Stimulated activated effector memory CD8-positive, alpha-beta T cell treated with anti-CD3 and anti-CD28 coated beads, Interleukin-12 subunit alpha, Interleukin-12 subunit beta, amount 100 ng/mL, for 72 hours (primary cell): ENCODE measurements at regions not wholly inside any gene's neighbourhood (a gene's known extent, or its start where the extent isn't known, plus 50 kb on each side); places are given as distances from the start of the nearest gene placed in this dataset.
A peak's percentile ranks its signal among the peaks of the same experiment; 100 is the strongest.
"Not testable (repeated sequence)": the region's sequence is repeated elsewhere in the genome, so short reads cannot be mapped to it uniquely, and the experiment has no call there.

Experiments used
- ATAC-seq: fragments of 150-1000 bp; cut with Tn5 transposase; 2 replicates; pipeline ENCODE4 v1.10.0; 2021
- DNase-seq, 2 donors: peaks; one replicate each; pipeline ENCODE4 v3.0.0; 2021 to 2022; ENCODE audit warnings: low spot score in 2 of 2
- H3K27ac Mint-ChIP-seq: one replicate; pipeline ENCODE4 v1.8.0; 2022; ENCODE audit warnings: mild to moderate bottlenecking, mixed read lengths
- H3K36me3 Mint-ChIP-seq: one replicate; pipeline ENCODE4 v1.8.0; 2022; ENCODE audit warnings: mild to moderate bottlenecking, mixed read lengths
- H3K4me1 Mint-ChIP-seq: one replicate; pipeline ENCODE4 v1.8.0; 2022; ENCODE audit warnings: mixed read lengths
- H3K4me3 Mint-ChIP-seq: one replicate; pipeline ENCODE4 v1.8.0; 2022; ENCODE audit warnings: mild to moderate bottlenecking, mixed read lengths
- H3K9me3 Mint-ChIP-seq: one replicate; pipeline ENCODE4 v1.8.0; 2022; ENCODE audit warnings: mixed read lengths

GRCh38 chr12:68476794-68477193 lies 133.9 kb upstream of the RAP1B start:
- Mint-ChIP-seq H3K9me3 (no peaks in the 10 kb centered on the region), H3K4me1 (peaks cover 29% of the 10 kb centered on the region), H3K4me3 (no peak overlapping the region), H3K36me3 (peaks cover 12% of the 10 kb centered on the region), H3K27ac (no peak overlapping the region)
- no peak for ATAC-seq
- DNase-seq = no peak

GRCh38 chr12:68477261-68477772 lies 133.4 kb upstream of the RAP1B start:
- no peak for ATAC-seq
- no peak for DNase-seq
- H3K4me3 Mint-ChIP-seq = no peak overlapping the region
- peaks cover 34% of the 10 kb centered on the region for H3K4me1 Mint-ChIP-seq
- peaks cover 12% of the 10 kb centered on the region for H3K36me3 Mint-ChIP-seq
- no peaks in the 10 kb centered on the region for H3K9me3 Mint-ChIP-seq
- H3K27ac Mint-ChIP-seq = no peak overlapping the region

DNA sequence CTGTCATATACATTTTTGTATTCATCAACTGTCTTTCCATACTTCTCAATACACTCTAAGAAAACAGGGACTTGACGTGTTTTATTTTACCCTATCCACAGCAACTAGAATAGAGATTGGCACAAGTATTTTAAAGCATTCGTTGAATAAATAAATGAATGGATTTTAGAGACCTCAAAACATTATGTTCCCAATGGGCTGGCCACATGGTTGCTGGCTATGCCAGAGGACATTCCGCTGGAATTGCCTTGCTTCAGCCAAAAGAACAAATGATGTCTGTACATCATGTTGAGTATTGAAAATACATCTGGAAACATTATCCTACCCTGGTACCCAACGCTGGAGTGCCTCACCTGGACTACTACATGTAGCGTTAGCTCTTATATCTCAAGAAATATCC lies 132.8 kb upstream of the RAP1B start:
- ATAC-seq = no peak
- Mint-ChIP-seq H3K36me3 (peaks cover 12% of the 10 kb centered on the region), H3K9me3 (no peaks in the 10 kb centered on the region), H3K4me1 (peaks cover 40% of the 10 kb centered on the region), H3K27ac (no peak overlapping the region), H3K4me3 (no peak overlapping the region)
- DNase-seq = no peak

DNA sequence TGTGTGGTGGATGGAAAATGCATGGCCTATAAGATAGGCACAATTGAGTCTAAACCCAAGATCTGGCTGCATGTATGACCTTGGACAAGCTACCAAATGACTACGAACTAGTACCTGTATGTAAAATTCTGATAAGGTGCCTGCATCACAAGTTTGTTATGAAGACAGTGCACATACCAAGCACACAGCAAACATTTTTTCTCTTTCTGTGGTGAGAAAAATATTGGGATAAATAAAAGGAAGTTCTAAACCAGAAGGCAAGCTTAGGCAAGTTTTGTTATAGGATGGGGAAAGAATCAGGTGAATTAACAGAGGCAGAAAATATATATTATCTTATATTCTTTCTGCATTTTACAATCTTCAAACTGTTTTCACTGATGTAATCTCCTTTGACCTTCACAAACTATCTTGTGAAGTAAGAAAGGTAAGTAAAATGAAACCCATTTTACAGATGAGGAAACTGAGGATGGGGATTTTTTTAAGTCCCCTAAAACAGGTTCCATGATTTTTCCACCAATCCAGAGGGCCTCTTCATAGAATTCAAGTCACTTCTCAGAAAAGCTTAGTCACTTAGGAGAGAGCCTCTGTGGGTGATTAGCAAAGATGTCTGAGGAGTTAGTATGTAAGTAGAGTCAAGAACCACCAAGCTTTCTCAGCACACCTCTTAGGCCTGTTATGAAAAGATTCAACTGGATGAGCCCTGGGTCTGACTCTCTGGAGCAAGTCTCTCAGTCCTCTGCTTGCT lies 132.0 kb upstream of the RAP1B start:
- no peak for ATAC-seq
- Mint-ChIP-seq H3K36me3 (peaks cover 12% of the 10 kb centered on the region), H3K9me3 (no peaks in the 10 kb centered on the region), H3K27ac (no peak overlapping the region), H3K4me1 (peaks cover 48% of the 10 kb centered on the region), H3K4me3 (no peak overlapping the region)
- DNase-seq = no peak

- Mint-ChIP-seq H3K27ac (no peak overlapping the region), H3K4me1 (peaks cover 55% of the 10 kb centered on the region), H3K36me3 (peaks cover 12% of the 10 kb centered on the region), H3K4me3 (no peak overlapping the region), H3K9me3 (no peaks in the 10 kb centered on the region)
- ATAC-seq (no peak), DNase-seq (no peak)
These were observed 131.3 kb upstream of the RAP1B start for GRCh38 chr12:68479261-68479895.

- peak overlapping the region; percentile 96 for H3K27ac Mint-ChIP-seq
- no peak for DNase-seq
- H3K9me3 Mint-ChIP-seq = no peaks in the 10 kb centered on the region
- no peak for ATAC-seq
- peaks cover 12% of the 10 kb centered on the region for H3K36me3 Mint-ChIP-seq
- no peak overlapping the region for H3K4me3 Mint-ChIP-seq
- peaks cover 57% of the 10 kb centered on the region for H3K4me1 Mint-ChIP-seq
These were observed 130.8 kb upstream of the RAP1B start for GRCh38 chr12:68479896-68480291.

DNA sequence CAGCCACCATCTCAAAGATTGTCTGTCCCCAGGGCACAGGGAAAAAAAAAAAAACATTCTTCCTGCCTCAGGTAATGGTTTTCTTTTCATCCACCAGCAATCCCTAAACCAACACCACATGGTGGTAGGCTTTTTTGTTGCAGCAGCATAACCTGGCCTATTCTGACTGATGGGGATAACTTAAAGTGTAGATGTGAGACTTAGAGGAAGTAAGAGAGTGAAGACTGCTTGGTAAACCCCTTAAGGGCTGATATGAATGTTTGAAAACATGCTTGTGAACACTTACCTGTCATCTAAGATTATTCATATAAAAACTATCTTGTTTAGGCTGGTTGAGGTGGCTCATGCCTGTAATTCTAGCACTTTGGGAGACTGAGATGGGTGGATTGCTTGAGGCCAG lies 130.2 kb upstream of the RAP1B start:
- Mint-ChIP-seq H3K4me3 (peak overlapping the region; percentile 49), H3K4me1 (peaks cover 57% of the 10 kb centered on the region), H3K9me3 (no peaks in the 10 kb centered on the region), H3K36me3 (peaks cover 12% of the 10 kb centered on the region), H3K27ac (peak overlapping the region; percentile 96)
- ATAC-seq = peak; percentile 78
- DNase-seq = peak in 1 of 2 donors; percentile 74

- DNase-seq = peak in 1 of 2 donors; percentile 73
- H3K4me1 Mint-ChIP-seq = peaks cover 57% of the 10 kb centered on the region
- peak overlapping the region; percentile 49 for H3K4me3 Mint-ChIP-seq
- no peaks in the 10 kb centered on the region for H3K9me3 Mint-ChIP-seq
- peak; percentile 74 for ATAC-seq
- peaks cover 12% of the 10 kb centered on the region for H3K36me3 Mint-ChIP-seq
- peak overlapping the region; percentile 96 for H3K27ac Mint-ChIP-seq
These were observed 129.3 kb upstream of the RAP1B start for GRCh38 chr12:68481181-68481941.

- no peaks in the 10 kb centered on the region for H3K9me3 Mint-ChIP-seq
- H3K36me3 Mint-ChIP-seq = peaks cover 12% of the 10 kb centered on the region
- H3K4me3 Mint-ChIP-seq = peak overlapping the region; percentile 49
- peak overlapping the region; percentile 96 for H3K27ac Mint-ChIP-seq
- DNase-seq (peak in 1 of 2 donors; percentile 58), ATAC-seq (no peak)
- peaks cover 57% of the 10 kb centered on the region for H3K4me1 Mint-ChIP-seq
These were observed 128.7 kb upstream of the RAP1B start for GRCh38 chr12:68482014-68482413.

- Mint-ChIP-seq H3K27ac (peak overlapping the region; percentile 96), H3K4me3 (peak overlapping the region; percentile 49), H3K4me1 (peaks cover 50% of the 10 kb centered on the region), H3K9me3 (no peaks in the 10 kb centered on the region), H3K36me3 (peaks cover 12% of the 10 kb centered on the region)
- ATAC-seq (peak; percentile 72), DNase-seq (peak in 1 of 2 donors; percentile 71)
These were observed 128.0 kb upstream of the RAP1B start for GRCh38 chr12:68482660-68483059.

DNA sequence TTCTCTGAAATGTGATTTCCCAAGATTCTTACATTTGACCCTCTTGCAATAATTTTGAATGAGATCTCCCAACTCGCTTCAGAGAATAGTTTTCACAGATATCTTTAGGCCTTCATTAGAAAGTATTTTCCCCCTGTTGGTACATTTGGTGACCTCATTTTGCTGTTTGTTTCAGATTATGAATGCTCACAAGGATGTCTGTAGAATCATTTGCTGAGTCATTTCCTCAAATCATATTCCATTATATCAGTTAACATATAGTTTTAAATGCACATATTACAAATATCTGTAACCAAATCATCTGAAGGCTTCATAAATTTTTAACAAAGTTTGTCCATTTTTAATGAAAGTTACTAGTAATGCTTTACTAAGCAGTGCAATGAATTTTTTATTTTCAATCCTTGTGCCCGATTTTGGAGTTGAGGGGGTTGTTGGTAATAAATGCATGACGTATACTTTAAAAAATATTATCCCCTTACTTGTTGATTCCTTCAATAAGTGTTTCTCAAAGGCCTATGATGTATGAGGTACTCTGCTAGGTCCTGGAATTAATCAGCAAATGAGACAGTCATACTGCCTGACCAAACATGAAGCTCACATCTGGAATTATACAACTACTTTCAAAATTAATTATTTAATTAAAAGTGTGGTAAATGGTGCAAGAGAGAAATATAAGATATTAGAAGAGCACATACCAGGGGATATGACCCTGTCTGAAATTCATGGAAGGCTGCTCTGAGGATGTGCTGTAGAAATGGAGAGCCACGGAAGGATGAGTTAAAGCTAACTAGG lies 126.9 kb upstream of the RAP1B start:
- peak overlapping the region; percentile 49 for H3K4me3 Mint-ChIP-seq
- H3K4me1 Mint-ChIP-seq = peaks cover 48% of the 10 kb centered on the region
- H3K27ac Mint-ChIP-seq = peak overlapping the region; percentile 96
- ATAC-seq (peak; percentile 54), DNase-seq (no peak)
- peaks cover 12% of the 10 kb centered on the region for H3K36me3 Mint-ChIP-seq
- no peaks in the 10 kb centered on the region for H3K9me3 Mint-ChIP-seq

DNA sequence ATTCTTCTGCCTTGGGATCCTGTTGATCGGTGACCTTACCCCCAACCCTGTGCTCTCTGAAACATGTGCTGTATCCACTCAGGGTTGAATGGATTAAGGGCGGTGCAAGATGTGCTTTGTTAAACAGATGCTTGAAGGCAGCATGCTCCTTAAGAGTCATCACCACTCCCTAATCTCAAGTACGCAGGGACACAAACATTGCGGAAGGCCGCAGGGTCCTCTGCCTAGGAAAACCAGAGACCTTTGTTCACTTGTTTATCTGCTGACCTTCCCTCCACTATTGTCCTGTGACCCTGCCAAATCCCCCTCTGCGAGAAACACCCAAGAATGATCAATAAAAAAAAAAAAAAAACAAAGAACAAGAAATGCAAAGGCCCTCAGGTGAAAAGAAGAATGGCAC lies 126.1 kb upstream of the RAP1B start:
- peaks cover 48% of the 10 kb centered on the region for H3K4me1 Mint-ChIP-seq
- H3K9me3 Mint-ChIP-seq, ATAC-seq, H3K4me3 Mint-ChIP-seq, DNase-seq: not testable (repeated sequence)
- peak overlapping the region; percentile 96 for H3K27ac Mint-ChIP-seq
- peaks cover 12% of the 10 kb centered on the region for H3K36me3 Mint-ChIP-seq

GRCh38 chr12:68486449-68486848 lies 124.2 kb upstream of the RAP1B start:
- H3K27ac Mint-ChIP-seq, H3K9me3 Mint-ChIP-seq, H3K4me3 Mint-ChIP-seq, H3K36me3 Mint-ChIP-seq, ATAC-seq, DNase-seq: not testable (repeated sequence)
- peaks cover 43% of the 10 kb centered on the region for H3K4me1 Mint-ChIP-seq

GRCh38 chr12:68487721-68488309 lies 122.9 kb upstream of the RAP1B start:
- no peaks in the 10 kb centered on the region for H3K36me3 Mint-ChIP-seq
- no peak overlapping the region for H3K27ac Mint-ChIP-seq
- no peak for ATAC-seq
- no peak for DNase-seq
- H3K4me3 Mint-ChIP-seq = no peak overlapping the region
- peaks cover 36% of the 10 kb centered on the region for H3K4me1 Mint-ChIP-seq
- peaks cover 3% of the 10 kb centered on the region for H3K9me3 Mint-ChIP-seq
